Peyer's patch (tissue), 4 donors: ENCODE measurements at regions not wholly inside any gene's neighbourhood (a gene's known extent, or its start where the extent isn't known, plus 50 kb on each side); places are given as distances from the start of the nearest gene placed in this dataset.
A peak's percentile ranks its signal among the peaks of the same experiment; 100 is the strongest.

Source experiments
- DNase-seq, 3 donors: peaks; one replicate each; pipeline ENCODE4 v3.0.0-alpha.2; 2017 to 2019
- H3K27ac ChIP-seq, 4 donors: fragments of 200-600 bp; sonication (generic); one replicate each; pipeline ENCODE4 v1.5.1; 2016 to 2019
- H3K27me3 ChIP-seq, 2 donors: fragments of 200-600 bp; sonication (generic); one replicate each; pipeline ENCODE4 v1.5.1; 2019
- H3K36me3 ChIP-seq, 3 donors: fragments of 200-600 bp; sonication (generic); one replicate each; pipeline ENCODE4 v1.5.1; 2016 to 2019
- H3K4me1 ChIP-seq, 4 donors: fragments of 200-600 bp; sonication (generic); one replicate each; pipeline ENCODE4 v1.5.1; 2016 to 2019
- H3K4me3 ChIP-seq, 4 donors: fragments of 200-600 bp; sonication (generic); 1 replicate in 3 of 4; 2 replicates in 1 of 4; pipeline ENCODE4 v1.5.1; 2016 to 2019; ENCODE audit warnings: mild to moderate bottlenecking in 1 of 4
- H3K9me3 ChIP-seq, 4 donors: fragments of 200-600 bp; sonication (generic); one replicate each; pipeline ENCODE4 v1.5.1; 2016 to 2019; ENCODE audit warnings: mild to moderate bottlenecking in 1 of 4
- CTCF ChIP-seq, 6 experiments: fragments of 450-650 bp in 4 of 6; fragments of 200-600 bp in 2 of 6; sonication (generic) in 1 of 6; IDR thresholded peaks; one replicate each; pipeline ENCODE4 v1.5.1; 2017 to 2019; ENCODE audit warnings: antibody characterized with exemption in 6 of 6, mild to moderate bottlenecking in 3 of 6, moderate library complexity in 1 of 6
- POLR2A ChIP-seq, 2 donors: fragments of 450-650 bp; IDR thresholded peaks; one replicate each; pipeline ENCODE4 v1.5.1; 2017; ENCODE audit warnings: antibody characterized with exemption in 2 of 2, mild to moderate bottlenecking in 2 of 2, moderate library complexity in 2 of 2

- Histone ChIP-seq H3K36me3 (no peaks in the 10 kb centered on the region), H3K4me3 (peak overlapping the region in 1 of 4 donors; percentile 11), H3K27ac (no peak overlapping the region), H3K27me3 (no peaks in the 10 kb centered on the region), H3K9me3 (peaks cover 0 to 4% (median 0%) of the 10 kb centered on the region in 4 donors), H3K4me1 (no peaks in the 10 kb centered on the region)
- TF ChIP-seq CTCF (IDR thresholded peaks at IDR 0.05) (no peak), POLR2A (IDR thresholded peaks at IDR 0.05) (no peak)
- DNase-seq = no peak
Measured at GRCh38 chr5:25964009-25964372, 1074.4 kb downstream of the CDH9 start.

- Histone ChIP-seq H3K27ac (no peak overlapping the region), H3K27me3 (no peaks in the 10 kb centered on the region), H3K4me1 (no peaks in the 10 kb centered on the region), H3K4me3 (peak overlapping the region in 1 of 4 donors; percentile 11), H3K36me3 (no peaks in the 10 kb centered on the region), H3K9me3 (peaks cover 0 to 4% (median 0%) of the 10 kb centered on the region in 4 donors)
- DNase-seq = no peak
- TF ChIP-seq CTCF (IDR thresholded peaks at IDR 0.05) (no peak), POLR2A (IDR thresholded peaks at IDR 0.05) (no peak)
Measured at GRCh38 chr5:25963251-25964008, 1075.0 kb downstream of the CDH9 start.

DNA sequence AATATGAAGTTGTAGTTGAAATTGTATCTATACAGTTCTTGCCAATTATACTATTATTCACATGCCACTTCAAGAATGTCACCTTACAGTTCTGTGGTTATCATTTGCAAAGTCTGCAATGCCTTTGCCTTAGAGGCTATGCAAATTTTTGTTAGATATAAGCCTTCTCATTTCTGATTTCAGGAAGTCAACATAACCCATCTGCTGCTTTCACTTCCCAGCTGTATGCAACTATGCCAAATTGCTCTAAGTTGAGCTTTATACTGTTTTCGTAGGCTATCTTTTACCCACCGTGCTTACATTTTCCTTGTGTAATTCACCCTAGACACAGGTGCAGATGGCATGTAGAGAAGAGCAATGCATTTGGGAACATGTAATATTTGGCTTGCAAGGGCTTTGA lies 1083.0 kb downstream of the CDH9 start:
- DNase-seq = no peak
- Histone ChIP-seq H3K27ac (no peak overlapping the region), H3K36me3 (no peaks in the 10 kb centered on the region), H3K27me3 (no peaks in the 10 kb centered on the region), H3K9me3 (no peaks in the 10 kb centered on the region), H3K4me1 (no peaks in the 10 kb centered on the region), H3K4me3 (no peak overlapping the region)
- TF ChIP-seq CTCF (IDR thresholded peaks at IDR 0.05) (no peak), POLR2A (IDR thresholded peaks at IDR 0.05) (no peak)

DNA sequence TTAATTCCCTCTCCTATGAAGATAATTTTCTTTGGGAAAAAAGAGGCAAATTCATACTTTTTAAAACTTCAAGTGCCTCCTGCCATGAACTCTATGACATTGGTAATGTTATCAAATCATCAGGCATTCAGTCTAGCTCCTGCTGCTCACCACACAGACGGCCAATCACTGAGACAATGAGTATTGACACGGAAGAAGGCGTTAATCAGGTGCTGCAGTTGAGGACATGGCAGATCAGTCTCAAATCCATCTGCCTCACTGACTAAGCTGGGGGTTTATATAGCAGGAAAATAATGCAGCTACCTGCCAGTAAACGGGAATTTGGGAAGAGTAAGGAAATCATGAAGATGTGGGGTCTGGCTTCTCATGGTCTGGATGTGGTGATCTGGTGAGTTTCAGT lies 1087.7 kb downstream of the CDH9 start:
- DNase-seq = no peak
- TF ChIP-seq POLR2A (IDR thresholded peaks at IDR 0.05) (no peak), CTCF (IDR thresholded peaks at IDR 0.05) (no peak)
- Histone ChIP-seq H3K27me3 (no peaks in the 10 kb centered on the region), H3K9me3 (no peaks in the 10 kb centered on the region), H3K4me3 (no peak overlapping the region), H3K36me3 (no peaks in the 10 kb centered on the region), H3K4me1 (no peaks in the 10 kb centered on the region), H3K27ac (no peak overlapping the region)

DNA sequence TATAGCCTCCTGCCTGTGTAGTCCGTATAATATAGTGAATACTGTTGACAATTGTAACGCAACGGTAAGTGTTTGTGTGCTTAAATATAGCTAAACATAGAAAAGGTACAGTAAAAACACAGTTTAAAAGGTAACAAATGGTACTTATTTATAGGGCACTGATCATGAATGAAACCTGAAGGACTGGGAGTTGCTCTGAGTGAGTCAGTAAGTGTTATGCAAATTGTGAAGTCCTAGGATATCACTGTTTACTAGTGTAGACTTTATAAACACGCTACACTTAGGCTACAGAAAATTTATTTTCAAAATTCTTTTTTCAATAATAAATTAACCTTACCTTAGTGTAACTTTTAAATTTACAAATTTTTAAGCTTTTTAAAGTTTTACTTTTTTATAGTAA lies 1090.1 kb downstream of the CDH9 start:
- TF ChIP-seq CTCF (IDR thresholded peaks at IDR 0.05) (no peak), POLR2A (IDR thresholded peaks at IDR 0.05) (no peak)
- no peak for DNase-seq
- Histone ChIP-seq H3K4me3 (no peak overlapping the region), H3K4me1 (no peaks in the 10 kb centered on the region), H3K27me3 (no peaks in the 10 kb centered on the region), H3K36me3 (no peaks in the 10 kb centered on the region), H3K27ac (no peak overlapping the region), H3K9me3 (no peaks in the 10 kb centered on the region)
